Muscle layer of duodenum (tissue), 2 donors: ENCODE measurements at regions not wholly inside any gene's neighbourhood (a gene's known extent, or its start where the extent isn't known, plus 50 kb on each side); places are given as distances from the start of the nearest gene placed in this dataset.

ENCODE experiments used
- H3K27ac ChIP-seq: one replicate; pipeline ENCODE4 v1.7.0; 2013; ENCODE audit warnings: mild to moderate bottlenecking, low read length
- H3K27me3 ChIP-seq: one replicate; pipeline ENCODE4 v1.7.0; 2013; ENCODE audit warnings: low read depth, mild to moderate bottlenecking, control low read depth, low read length
- H3K36me3 ChIP-seq, 2 donors: one replicate each; pipeline ENCODE4 v1.7.0; 2013; ENCODE audit warnings: low read length in 2 of 2, control low read depth in 1 of 2, mild to moderate bottlenecking in 1 of 2; ENCODE audit not compliant: insufficient read depth in 2 of 2, control insufficient read depth in 1 of 2
- H3K4me1 ChIP-seq, 2 donors: one replicate each; pipeline ENCODE4 v1.7.0; 2013; ENCODE audit warnings: low read length in 2 of 2, mild to moderate bottlenecking in 2 of 2, control low read depth in 1 of 2, moderate library complexity in 1 of 2; ENCODE audit not compliant: insufficient read depth in 2 of 2, control insufficient read depth in 1 of 2
- H3K4me3 ChIP-seq, 2 donors: one replicate each; pipeline ENCODE4 v1.7.0; 2013; ENCODE audit warnings: low read length in 2 of 2, low read depth in 1 of 2, mild to moderate bottlenecking in 1 of 2
- H3K9me3 ChIP-seq, 2 donors: one replicate each; pipeline ENCODE4 v1.7.0; 2013; ENCODE audit warnings: low read length in 2 of 2, control low read depth in 1 of 2, mild to moderate bottlenecking in 1 of 2; ENCODE audit not compliant: control insufficient read depth in 1 of 2
- donor health status: healthy.

GRCh38 chrX:872090-872489, 241.5 kb downstream of the SHOX start:
- Histone ChIP-seq H3K4me3 (no peak overlapping the region), H3K27me3 (no peaks in the 10 kb centered on the region), H3K4me1 (no peaks in the 10 kb centered on the region), H3K36me3 (no peaks in the 10 kb centered on the region), H3K27ac (no peak overlapping the region), H3K9me3 (peaks cover 0 to 6% of the 10 kb centered on the region in 2 donors)

GRCh38 chrX:871626-872025, 241.0 kb downstream of the SHOX start:
- Histone ChIP-seq H3K36me3 (no peaks in the 10 kb centered on the region), H3K9me3 (peaks cover 0 to 5% of the 10 kb centered on the region in 2 donors), H3K4me1 (no peaks in the 10 kb centered on the region), H3K27me3 (no peaks in the 10 kb centered on the region), H3K4me3 (no peak overlapping the region), H3K27ac (no peak overlapping the region)

- Histone ChIP-seq H3K36me3 (no peaks in the 10 kb centered on the region), H3K27me3 (no peaks in the 10 kb centered on the region), H3K9me3 (peaks cover 0 to 5% of the 10 kb centered on the region in 2 donors), H3K27ac (no peak overlapping the region), H3K4me1 (no peaks in the 10 kb centered on the region), H3K4me3 (no peak overlapping the region)
Measured at GRCh38 chrX:867966-868647, 237.5 kb downstream of the SHOX start.

- Histone ChIP-seq H3K4me3 (no peak overlapping the region), H3K4me1 (no peaks in the 10 kb centered on the region), H3K27me3 (no peaks in the 10 kb centered on the region), H3K9me3 (peaks cover 0 to 5% of the 10 kb centered on the region in 2 donors), H3K36me3 (no peaks in the 10 kb centered on the region), H3K27ac (no peak overlapping the region)
Measured at GRCh38 chrX:867502-867901, 236.9 kb downstream of the SHOX start.

GRCh38 chrX:866441-866990, 235.9 kb downstream of the SHOX start:
- Histone ChIP-seq H3K4me1 (no peaks in the 10 kb centered on the region), H3K4me3 (no peak overlapping the region), H3K9me3 (no peaks in the 10 kb centered on the region), H3K27me3 (no peaks in the 10 kb centered on the region), H3K36me3 (no peaks in the 10 kb centered on the region), H3K27ac (no peak overlapping the region)

GRCh38 chrX:865422-865821, 234.8 kb downstream of the SHOX start:
- Histone ChIP-seq H3K4me3 (no peak overlapping the region), H3K36me3 (no peaks in the 10 kb centered on the region), H3K9me3 (no peaks in the 10 kb centered on the region), H3K4me1 (no peaks in the 10 kb centered on the region), H3K27me3 (no peaks in the 10 kb centered on the region), H3K27ac (no peak overlapping the region)

GRCh38 chrX:861921-862320, 231.3 kb downstream of the SHOX start:
- Histone ChIP-seq H3K4me3 (no peak overlapping the region), H3K27me3 (no peaks in the 10 kb centered on the region), H3K27ac (no peak overlapping the region), H3K9me3 (no peaks in the 10 kb centered on the region), H3K4me1 (no peaks in the 10 kb centered on the region), H3K36me3 (no peaks in the 10 kb centered on the region)

- Histone ChIP-seq H3K27me3 (no peaks in the 10 kb centered on the region), H3K27ac (no peak overlapping the region), H3K9me3 (no peaks in the 10 kb centered on the region), H3K4me3 (no peak overlapping the region), H3K36me3 (no peaks in the 10 kb centered on the region), H3K4me1 (no peaks in the 10 kb centered on the region)
Measured at GRCh38 chrX:861340-861890, 230.8 kb downstream of the SHOX start.

GRCh38 chrX:859329-859728, 228.7 kb downstream of the SHOX start:
- H3K4me1 ChIP-seq = no peaks in the 10 kb centered on the region
- H3K4me3 ChIP-seq = no peak overlapping the region
- H3K9me3 ChIP-seq = peaks cover 0 to 3% of the 10 kb centered on the region in 2 donors
- no peaks in the 10 kb centered on the region for H3K27me3 ChIP-seq
- H3K36me3 ChIP-seq = no peaks in the 10 kb centered on the region
- no peak overlapping the region for H3K27ac ChIP-seq

GRCh38 chrX:858542-859078, 228.0 kb downstream of the SHOX start:
- Histone ChIP-seq H3K36me3 (no peaks in the 10 kb centered on the region), H3K27ac (no peak overlapping the region), H3K27me3 (no peaks in the 10 kb centered on the region), H3K9me3 (peaks cover 0 to 3% of the 10 kb centered on the region in 2 donors), H3K4me3 (no peak overlapping the region), H3K4me1 (no peaks in the 10 kb centered on the region)

GRCh38 chrX:857376-857775, 226.8 kb downstream of the SHOX start:
- H3K4me1 ChIP-seq = no peaks in the 10 kb centered on the region
- no peaks in the 10 kb centered on the region for H3K27me3 ChIP-seq
- H3K9me3 ChIP-seq = peaks cover 0 to 3% of the 10 kb centered on the region in 2 donors
- H3K4me3 ChIP-seq = no peak overlapping the region
- no peaks in the 10 kb centered on the region for H3K36me3 ChIP-seq
- no peak overlapping the region for H3K27ac ChIP-seq
